ENCODE measurements at regions not wholly inside any gene's neighbourhood (a gene's known extent, or its start where the extent isn't known, plus 50 kb on each side); places are given as distances from the start of the nearest gene placed in this dataset.

GRCh38 chr11:47918370-47918690 lies 62.0 kb upstream of the PTPRJ start:
- WGBS = 48% methylated on average over 3 of the region's 3 CpGs
- no peaks in the 10 kb centered on the region for H3K36me3 ChIP-seq
- no peaks in the 10 kb centered on the region for H3K27me3 ChIP-seq
- peak overlapping the region; percentile 52 to 71 (median 60) for H3K27ac ChIP-seq (replicated peaks in 1 of 4)
- peak overlapping the region in 2 of 4 donors; percentile 16 to 40 for H3K4me3 ChIP-seq
- no peak for DNase-seq (ENCODE audit: extremely low spot score)
- TF ChIP-seq POLR2A (IDR thresholded peaks at IDR 0.05; ENCODE audit: low read depth) (no peak), EP300 (IDR thresholded peaks at IDR 0.05) (no peak), CTCF (IDR thresholded peaks at IDR 0.05) (no peak), POLR2AphosphoS5 (IDR thresholded peaks at IDR 0.05) (no peak)
- peaks cover 12 to 34% (median 25%) of the 10 kb centered on the region in 4 donors for H3K4me1 ChIP-seq
- intact Hi-C loops (cut with DNase I) = no loop called here
- no peaks in the 10 kb centered on the region for H3K9me3 ChIP-seq

GRCh38 chr11:47917599-47918369 lies 62.6 kb upstream of the PTPRJ start:
- Histone ChIP-seq H3K27me3 (no peaks in the 10 kb centered on the region), H3K9me3 (no peaks in the 10 kb centered on the region), H3K27ac (replicated peaks in 1 of 4) (peak overlapping the region; percentile 52 to 71 (median 60)), H3K4me1 (peaks cover 12 to 32% (median 25%) of the 10 kb centered on the region in 4 donors), H3K36me3 (no peaks in the 10 kb centered on the region), H3K4me3 (peak overlapping the region in 2 of 4 donors; percentile 16 to 40)
- WGBS = 59% methylated on average over 10 of the region's 11 CpGs
- intact Hi-C loops (cut with DNase I) = no loop called here
- peak; percentile 94 for DNase-seq (ENCODE audit: extremely low spot score)
- TF ChIP-seq POLR2AphosphoS5 (IDR thresholded peaks at IDR 0.05) (peak; percentile 47 to 49), EP300 (IDR thresholded peaks at IDR 0.05) (no peak), CTCF (IDR thresholded peaks at IDR 0.05) (no peak)

- no peak for DNase-seq (ENCODE audit: extremely low spot score)
- intact Hi-C loops (cut with DNase I) = no loop called here
- 72% methylated on average over 6 of the region's 9 CpGs for WGBS
- Histone ChIP-seq H3K9me3 (no peaks in the 10 kb centered on the region), H3K27me3 (no peaks in the 10 kb centered on the region), H3K27ac (replicated peaks in 1 of 4) (peak overlapping the region; percentile 0 to 55 (median 50)), H3K4me3 (no peak overlapping the region), H3K36me3 (no peaks in the 10 kb centered on the region), H3K4me1 (peaks cover 12 to 32% (median 25%) of the 10 kb centered on the region in 4 donors)
- TF ChIP-seq CTCF (IDR thresholded peaks at IDR 0.05) (no peak), POLR2AphosphoS5 (IDR thresholded peaks at IDR 0.05) (peak in 1 of 2 donors; percentile 10), POLR2A (IDR thresholded peaks at IDR 0.05; ENCODE audit: low read depth) (no peak), EP300 (IDR thresholded peaks at IDR 0.05) (no peak)
Measured at GRCh38 chr11:47916361-47916841, 64.0 kb upstream of the PTPRJ start.

- Histone ChIP-seq H3K4me3 (no peak overlapping the region), H3K27me3 (no peaks in the 10 kb centered on the region), H3K4me1 (peaks cover 12 to 32% (median 25%) of the 10 kb centered on the region in 4 donors), H3K36me3 (no peaks in the 10 kb centered on the region), H3K9me3 (no peaks in the 10 kb centered on the region), H3K27ac (replicated peaks in 1 of 4) (peak overlapping the region in 3 of 4 donors; percentile 0 to 55 (median 48))
- DNase-seq (ENCODE audit: extremely low spot score) = no peak
- no peak for TF ChIP-seq POLR2A (IDR thresholded peaks at IDR 0.05; ENCODE audit: low read depth)
- TF ChIP-seq POLR2AphosphoS5 (IDR thresholded peaks at IDR 0.05) = no peak
- no peak for TF ChIP-seq CTCF (IDR thresholded peaks at IDR 0.05)
- TF ChIP-seq EP300 (IDR thresholded peaks at IDR 0.05) = no peak
- intact Hi-C loops (cut with DNase I) = no loop called here
Measured at GRCh38 chr11:47915783-47916182, 64.6 kb upstream of the PTPRJ start.
